ENCODE measurements at regions not wholly inside any gene's neighbourhood (a gene's known extent, or its start where the extent isn't known, plus 50 kb on each side); places are given as distances from the start of the nearest gene placed in this dataset.

DNA sequence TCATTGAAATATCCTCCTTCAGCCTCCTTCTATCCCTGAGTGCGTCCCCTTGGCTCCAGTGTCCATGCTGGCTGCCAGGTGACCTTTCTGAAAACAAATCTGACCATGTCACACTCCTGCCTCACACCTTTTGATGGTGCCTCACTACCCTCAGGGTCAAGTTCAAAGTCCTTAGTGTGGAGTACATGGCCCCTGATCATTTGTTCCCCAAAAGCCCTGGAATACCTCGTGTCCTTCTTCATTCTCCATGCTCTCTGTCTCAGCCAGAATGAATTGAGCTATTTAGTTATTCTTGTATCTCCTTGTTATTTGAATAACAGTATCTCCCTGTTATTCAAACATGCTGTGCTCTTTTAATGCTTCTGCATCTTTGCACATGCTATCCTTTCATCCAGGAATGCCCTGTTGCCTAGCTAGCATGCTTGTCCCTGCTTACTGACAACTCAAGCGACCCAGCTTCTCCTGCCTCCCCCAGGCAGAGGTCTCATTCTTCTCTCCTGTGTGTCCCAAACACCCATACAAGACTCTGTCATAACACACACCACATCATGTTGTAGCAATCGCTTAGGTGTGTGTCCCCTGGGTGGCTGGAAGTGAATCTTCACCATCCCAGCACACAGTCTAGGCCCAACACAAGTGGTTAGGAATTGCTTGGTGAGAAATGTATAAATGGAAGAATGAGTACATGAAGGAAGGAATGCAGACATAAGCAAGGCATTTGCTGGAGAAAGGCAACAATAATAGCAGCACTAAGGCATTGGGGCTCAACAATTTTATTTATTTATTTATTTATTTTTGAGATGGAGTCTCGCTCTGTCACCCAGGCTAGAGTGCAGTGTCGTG is 144.0 kb downstream of the DDX1 start:
- DNase-seq, result no peak

DNA sequence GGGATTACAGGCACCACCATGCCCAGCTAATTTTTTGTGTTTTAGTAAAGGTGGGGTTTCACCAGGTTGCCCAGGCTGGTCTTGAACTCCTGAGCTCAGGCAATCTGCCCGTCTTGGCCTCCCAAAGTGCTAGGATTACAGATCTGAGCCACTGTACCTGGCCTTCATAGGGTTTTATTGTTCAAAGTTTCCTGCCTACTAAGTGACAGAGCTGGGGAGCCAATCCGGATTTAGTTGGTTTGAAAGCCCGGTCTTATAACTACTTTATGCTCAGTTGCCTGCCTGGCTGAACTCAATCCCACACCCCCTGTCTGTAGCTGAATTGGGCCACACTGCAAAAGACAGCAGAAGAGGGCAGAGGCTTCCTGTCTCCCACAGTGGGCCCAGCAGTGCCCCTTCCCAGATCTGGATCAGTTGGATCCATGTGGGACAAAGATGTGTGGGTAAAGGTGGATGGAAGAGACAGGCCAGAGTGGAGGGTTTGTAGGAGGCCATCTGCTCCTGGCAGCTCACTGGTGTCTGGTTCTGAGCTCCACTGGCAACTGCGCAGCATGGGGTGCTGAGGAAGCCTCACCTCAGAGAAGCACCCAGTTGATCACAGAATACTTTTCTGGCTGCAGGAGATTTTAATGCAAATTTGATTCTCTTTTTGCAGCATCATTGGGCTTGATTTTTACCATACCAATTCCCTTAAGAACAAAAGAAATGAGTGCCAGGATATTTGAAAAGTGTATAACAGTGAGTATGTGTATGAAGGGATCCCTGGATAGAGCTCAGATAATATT is 144.9 kb downstream of the DDX1 start:
- DNase-seq, result no peak

DNA sequence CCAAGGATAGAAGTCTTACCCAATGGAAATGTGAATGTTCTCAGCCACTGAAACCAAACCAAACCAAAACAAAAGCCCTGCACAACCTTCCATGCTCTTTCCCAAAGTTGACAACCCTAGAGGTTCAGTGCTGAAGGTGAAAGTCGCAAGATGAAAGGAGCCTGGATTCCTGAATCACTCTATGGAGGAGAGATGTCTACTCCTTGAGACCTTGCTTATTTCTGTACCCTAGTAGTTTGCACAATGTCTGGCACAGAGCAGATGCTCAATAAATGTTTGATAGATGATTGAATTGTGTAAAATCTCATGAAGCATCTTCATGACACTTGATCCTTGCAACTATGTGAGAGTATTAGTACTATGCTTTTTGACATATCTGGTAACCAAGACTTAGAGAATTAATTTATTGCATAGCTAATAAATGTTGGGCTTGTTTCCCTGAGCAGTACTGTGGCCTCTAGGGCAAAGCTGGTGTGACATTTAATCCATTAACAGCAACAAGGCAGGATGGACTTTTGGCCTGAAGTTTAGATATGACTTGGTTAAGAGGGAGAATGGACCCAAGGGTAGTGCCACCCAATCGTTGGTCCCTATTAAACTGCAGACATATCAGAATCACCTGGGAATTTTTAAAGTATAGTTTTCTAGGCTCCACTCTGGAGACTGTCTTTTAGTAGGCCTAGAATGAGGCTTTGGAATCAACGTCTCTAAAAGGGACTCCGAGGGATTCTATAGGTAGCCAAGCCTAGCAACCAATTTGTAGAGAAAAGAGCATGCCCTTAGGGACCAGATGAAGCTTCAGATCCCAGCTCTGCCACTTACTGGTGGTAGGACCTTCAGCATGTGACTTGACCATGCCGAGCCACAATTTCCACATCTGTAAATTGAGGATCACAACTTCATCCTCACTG is 145.9 kb downstream of the DDX1 start:
- DNase-seq, result no peak

DNA sequence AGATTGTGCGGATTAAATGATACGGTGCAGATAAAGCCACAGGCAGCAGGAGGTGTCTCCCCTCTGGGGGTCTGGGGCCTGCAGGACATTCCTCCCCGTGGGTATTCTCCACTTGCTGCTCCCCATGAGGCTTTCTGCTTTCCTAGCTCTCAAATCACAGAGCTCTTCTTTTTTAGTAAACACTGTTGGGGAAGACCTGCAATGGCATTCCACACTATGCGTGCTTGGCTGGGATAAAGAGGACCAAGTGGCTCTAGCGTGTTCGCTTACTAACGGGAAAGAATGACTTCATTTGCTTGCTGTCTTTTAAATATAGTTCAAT is 146.5 kb downstream of the DDX1 start:
- DNase-seq, result no peak

GRCh38 chr2:15738943-15739342 is 147.3 kb downstream of the DDX1 start:
- DNase-seq, result no peak

DNA sequence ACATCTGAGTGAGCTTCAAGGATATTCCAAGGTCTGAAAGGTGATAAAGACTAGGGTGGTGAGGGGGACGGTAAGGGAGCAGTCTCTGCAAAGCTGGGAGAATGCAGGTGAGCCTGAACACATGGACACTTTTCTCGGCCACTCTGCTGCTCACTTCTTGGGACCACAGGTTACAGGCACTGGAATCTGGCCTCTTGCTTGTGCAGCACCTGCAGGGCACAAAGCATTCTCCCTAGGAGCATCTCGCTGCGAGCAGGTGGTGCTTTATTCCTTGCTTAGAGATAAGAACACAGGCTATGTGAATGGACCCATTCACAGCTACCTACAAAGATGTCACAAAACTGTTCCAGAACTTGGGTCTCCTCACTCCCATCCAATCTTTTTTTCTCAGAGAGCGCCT is 153.2 kb downstream of the DDX1 start:
- no peak for DNase-seq

DNA sequence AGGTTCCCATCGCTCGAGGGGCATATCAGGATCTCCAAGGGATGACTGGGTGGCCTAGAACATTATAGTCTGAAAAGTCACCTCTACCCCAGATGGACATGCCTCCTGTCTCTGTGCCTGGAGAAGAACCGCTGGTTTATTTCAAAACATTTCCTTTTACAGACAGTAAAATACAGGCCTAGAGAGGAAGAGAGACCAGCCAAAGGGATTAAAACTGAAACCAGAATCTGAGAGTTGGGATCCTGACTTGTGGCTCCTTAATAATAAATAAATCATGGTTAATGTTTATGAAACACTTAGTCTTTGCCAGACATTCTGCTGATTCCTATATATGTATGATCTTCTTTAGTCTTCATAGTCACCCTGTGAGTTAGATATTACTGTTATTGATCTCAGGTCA is 153.7 kb downstream of the DDX1 start:
- DNase-seq, result no peak

- DNase-seq, result no peak
These were observed 154.4 kb downstream of the DDX1 start for GRCh38 chr2:15745907-15746702.

DNA sequence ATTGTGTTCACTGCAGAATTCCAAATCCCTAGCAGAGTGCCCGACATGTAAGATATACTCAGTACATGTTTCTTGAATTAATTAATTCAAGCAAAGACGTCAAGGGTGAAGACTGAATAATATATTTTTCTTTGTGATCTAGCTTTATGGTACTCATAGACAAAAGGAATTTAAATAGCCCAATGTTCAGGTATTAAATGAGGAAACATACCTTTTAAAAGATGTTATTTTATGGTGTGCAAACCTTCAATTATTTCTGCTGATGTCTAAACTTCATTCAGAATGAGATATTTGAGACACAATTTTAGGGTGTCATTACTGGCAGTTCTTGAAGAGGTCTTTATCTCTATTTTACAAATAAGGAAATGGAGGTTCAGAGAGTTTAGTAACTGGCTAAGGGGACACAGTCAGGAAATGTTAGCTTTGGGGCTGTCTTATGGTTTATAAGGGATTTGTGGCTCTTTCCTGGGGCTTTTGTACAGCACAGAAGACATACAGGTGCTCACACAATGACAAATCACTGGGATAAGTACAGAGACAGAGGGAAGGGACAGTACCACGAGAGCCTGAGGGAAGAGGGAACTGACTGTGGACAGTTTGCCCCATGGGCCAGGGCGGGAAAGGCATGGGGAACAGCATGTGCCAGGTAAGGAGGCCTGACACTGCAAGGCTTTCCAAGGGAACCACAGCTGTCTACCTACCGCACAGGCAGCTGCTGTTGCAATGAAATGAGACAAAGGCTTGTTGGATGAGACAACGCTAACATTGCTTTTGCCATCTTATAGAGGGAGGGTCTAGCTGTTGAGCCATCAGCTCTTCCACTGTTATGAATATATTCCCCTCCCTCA is 155.3 kb downstream of the DDX1 start:
- no peak for DNase-seq

GRCh38 chr2:15747603-15748471 is 156.2 kb downstream of the DDX1 start:
- DNase-seq, result no peak

DNA sequence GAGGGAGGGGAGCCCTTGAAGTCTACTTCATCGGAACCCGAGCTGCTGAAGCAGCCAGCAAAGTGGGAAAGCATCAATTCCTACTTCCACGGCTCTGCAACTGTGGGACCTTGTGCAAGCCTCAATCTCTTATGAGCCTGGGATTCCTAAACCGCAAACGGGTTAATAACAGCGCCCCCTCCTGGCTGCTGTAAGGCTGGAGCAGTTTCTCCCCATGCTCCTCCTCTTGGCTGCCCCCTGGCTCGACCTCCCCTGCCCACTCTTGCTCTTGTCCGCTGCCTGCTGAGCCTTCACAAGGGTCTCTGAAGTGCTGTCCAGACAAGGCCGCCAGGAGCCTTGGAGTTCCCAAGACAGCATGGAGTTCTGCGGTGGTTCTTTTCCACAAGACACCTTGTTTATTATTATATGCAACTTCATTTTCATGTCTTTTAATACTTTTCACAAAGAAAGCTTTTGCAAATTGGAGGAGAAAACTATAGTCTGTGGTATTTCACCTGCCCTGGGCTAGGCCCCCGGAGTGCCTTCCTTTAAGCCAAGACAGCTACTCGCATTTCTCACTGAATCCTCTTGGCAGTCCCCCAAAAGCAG is 157.2 kb downstream of the DDX1 start:
- DNase-seq, result no peak

DNA sequence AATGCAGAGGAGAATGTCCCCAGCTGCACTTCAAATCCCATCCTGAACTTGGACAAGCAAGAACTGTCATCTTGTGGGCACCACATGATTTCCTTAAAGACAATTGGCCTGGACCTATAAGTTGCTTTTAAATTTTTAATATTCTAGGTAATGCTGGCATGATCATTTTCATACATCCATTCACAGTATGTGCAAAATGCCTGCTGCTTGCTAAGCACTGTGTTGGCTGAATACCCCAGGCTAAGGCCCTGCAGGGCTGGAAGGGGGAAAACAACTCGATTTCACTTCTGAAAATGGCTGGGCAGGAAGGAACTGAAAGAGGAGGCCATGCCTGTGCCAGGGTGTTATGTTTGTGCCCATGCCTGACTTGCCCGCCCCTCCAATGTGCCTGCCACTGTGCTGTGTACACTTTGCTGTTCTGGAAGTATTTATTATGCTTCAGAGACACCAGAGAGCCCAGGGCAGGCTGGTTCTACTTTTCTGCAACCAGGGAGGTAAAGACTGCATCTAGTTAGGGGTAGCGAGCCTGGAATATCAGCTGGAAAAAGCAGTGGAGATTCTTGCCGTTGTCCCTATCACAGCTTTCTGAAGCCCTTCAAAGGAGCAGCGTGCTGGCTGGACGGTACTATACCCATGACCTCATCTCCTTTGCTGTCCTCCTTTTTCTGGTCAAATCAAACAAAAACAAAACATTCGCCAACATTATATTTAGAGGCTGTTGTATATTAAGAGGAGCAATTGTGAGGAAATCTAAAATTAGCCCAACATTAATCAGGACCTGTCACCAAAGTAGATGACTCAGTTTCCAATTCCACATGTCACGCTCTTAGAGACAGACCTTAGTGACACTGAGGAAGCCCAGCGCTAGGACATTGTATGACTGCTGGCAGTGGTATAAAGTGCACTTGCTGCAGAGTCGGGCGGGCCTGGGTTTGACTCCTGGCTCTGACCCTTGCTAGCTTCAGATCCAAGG is 158.1 kb downstream of the DDX1 start:
- DNase-seq, result no peak

DNA sequence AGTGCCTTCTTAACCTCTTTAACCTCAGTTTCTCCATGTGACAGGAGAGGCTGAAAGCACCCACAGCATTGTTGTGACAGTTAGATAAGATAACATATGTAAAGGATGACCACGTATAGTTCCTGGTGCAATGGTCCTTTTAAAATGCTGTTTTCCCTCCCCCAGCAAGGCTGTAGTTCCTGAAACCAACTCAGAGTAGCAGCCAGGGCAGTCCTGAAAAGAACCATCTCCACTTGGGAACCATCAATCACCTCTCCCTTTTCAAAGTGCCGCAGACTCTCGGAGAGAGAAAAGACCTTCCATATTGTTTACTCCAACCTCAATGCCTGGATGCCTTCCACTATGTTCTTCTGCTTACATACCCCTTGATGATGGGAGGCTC is 158.8 kb downstream of the DDX1 start:
- no peak for DNase-seq

DNA sequence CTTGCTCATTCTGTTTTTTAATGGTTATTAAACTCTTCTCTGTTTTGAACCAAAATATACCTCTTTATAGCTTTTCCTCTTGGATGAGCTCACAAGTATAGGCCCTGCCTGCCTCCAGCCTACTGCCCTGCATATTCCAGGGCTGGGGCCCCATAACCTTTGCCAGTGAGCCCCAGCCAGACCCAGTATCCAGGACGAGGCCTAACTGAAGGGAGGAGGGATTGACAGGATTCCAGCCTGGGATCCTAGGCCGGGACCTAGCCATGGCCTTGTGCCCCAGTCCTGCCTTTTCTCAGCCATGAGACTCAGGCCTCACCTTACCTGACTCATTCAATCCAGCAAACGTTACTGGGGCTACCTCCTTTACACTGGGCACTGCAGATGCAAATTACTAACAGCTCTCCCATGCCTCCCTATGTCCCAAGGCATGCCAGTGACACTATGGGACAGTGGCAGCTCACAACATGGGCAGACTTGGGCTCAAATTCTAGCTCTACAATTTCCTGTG is 159.2 kb downstream of the DDX1 start:
- no peak for DNase-seq

DNA sequence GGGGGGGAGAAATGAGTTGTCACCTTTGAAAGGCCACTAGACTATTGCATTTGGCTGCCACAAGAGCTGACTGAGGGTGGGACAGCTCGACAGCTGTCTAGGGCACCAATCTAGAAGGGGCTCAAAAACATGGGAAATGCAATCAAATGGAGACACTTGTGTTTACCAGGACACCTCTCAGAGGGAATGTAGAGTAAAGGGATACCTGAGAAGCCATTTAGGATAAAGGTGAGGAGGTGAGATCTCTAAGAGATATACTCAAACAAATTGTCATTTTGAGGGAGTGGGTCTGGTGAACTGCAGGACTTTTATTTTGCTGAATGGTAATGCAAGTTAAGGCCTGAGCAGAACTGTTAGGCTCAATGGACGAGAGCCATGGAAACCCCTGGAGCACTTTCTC is 159.8 kb downstream of the DDX1 start:
- no peak for DNase-seq

- no peak for DNase-seq
These were observed 161.0 kb downstream of the DDX1 start for GRCh38 chr2:15752552-15753232.

DNA sequence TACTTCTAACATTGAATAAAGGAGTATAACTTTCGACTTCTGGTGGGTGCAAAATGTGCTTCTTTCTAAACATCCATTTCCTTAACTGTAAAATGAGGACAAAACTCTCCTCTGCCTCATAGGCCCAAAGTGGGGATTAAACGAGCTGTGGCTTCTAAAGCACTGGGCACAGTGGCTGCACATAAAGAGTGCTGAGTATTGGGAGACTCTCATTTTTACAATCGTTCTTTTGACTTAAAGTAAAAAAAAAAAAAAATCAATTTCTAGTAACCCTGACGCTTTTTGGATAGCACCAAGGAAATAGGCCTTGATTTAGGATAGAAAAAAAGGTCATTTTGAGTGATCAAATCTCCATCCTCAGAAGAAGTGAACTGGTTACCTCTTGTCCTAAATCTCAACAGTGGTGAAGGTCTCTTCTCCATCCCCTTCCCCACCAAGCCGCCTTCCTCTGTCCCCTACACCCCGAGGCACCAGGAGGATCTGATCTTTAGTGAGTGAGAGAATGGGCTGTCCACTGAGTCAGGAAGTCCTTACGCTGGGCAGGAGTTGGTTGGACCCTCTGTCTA is 161.6 kb downstream of the DDX1 start:
- DNase-seq, result no peak
